PC-3 (cell line): ENCODE measurements at regions not wholly inside any gene's neighbourhood (a gene's known extent, or its start where the extent isn't known, plus 50 kb on each side); places are given as distances from the start of the nearest gene placed in this dataset.

Source experiments
- ATAC-seq: fragments of 200-7000 bp; cut with Tn5 transposase; 2 replicates; pipeline ENCODE4 v1.9.1; 2020; ENCODE audit warnings: mild to moderate bottlenecking, moderate library complexity
- BruUV-seq: library from RNA; stranded (reverse); fragments of 400-500 nt; replicated peaks from 2 replicates; lab custom pipeline; 2021; lab: Mats Ljungman, UMichigan
- CTCF ChIA-PET: fragments of 300-600 bp; sonication (Branson Sonifier 250); formaldehyde crosslinking; loops from one replicate; lab custom pipeline; 2022; ENCODE audit warnings: antibody characterized with exemption; lab: Charles Lee
- POLR2A ChIA-PET: fragments of 300-600 bp; sonication (Branson Sonifier 250); formaldehyde crosslinking; loops from one replicate; lab custom pipeline; 2022; ENCODE audit warnings: antibody characterized with exemption; ENCODE audit not compliant: unreplicated experiment; lab: Charles Lee
- DNase-seq: peaks from one replicate; pipeline ENCODE4 v3.0.0-alpha.2; 2015
- H2AFZ ChIP-seq: fragments of 300-600 bp; sonication (generic); 2 replicates; pipeline ENCODE4 v1.6.0; 2016; ENCODE audit warnings: antibody characterized with exemption, low read length
- H3F3A ChIP-seq: fragments of 300-600 bp; sonication (generic); one replicate; pipeline ENCODE4 v1.6.0; 2017; ENCODE audit warnings: antibody characterized with exemption, low read length, control low read depth, mild to moderate bottlenecking; ENCODE audit not compliant: unreplicated experiment
- H3K27ac ChIP-seq: fragments of 300-600 bp; sonication (generic); 2 replicates; pipeline ENCODE4 v1.5.1; 2016; ENCODE audit warnings: mild to moderate bottlenecking, low read length
- H3K27me3 ChIP-seq: fragments of 300-600 bp; sonication (generic); 2 replicates; pipeline ENCODE4 v1.6.1; 2016; ENCODE audit warnings: low read length, mixed read lengths
- H3K36me3 ChIP-seq: fragments of 300-600 bp; sonication (generic); 2 replicates; pipeline ENCODE4 v1.6.1; 2016; ENCODE audit warnings: low read depth, mixed run types, low read length, mixed read lengths
- H3K4me1 ChIP-seq: fragments of 300-600 bp; sonication (generic); 2 replicates; pipeline ENCODE4 v1.5.1; 2016; ENCODE audit warnings: low read length; ENCODE audit not compliant: insufficient read depth
- H3K4me2 ChIP-seq: fragments of 300-600 bp; sonication (generic); 2 replicates; pipeline ENCODE4 v1.6.0; 2016; ENCODE audit warnings: low read length
- H3K4me3 ChIP-seq: fragments of 300-600 bp; sonication (generic); 2 replicates; pipeline ENCODE4 v1.5.1; 2016; ENCODE audit warnings: mild to moderate bottlenecking, low read length, mixed read lengths
- H3K79me2 ChIP-seq: fragments of 300-600 bp; sonication (generic); 2 replicates; pipeline ENCODE4 v1.6.1; 2017; ENCODE audit warnings: low read length, mixed read lengths
- H3K9ac ChIP-seq: fragments of 300-600 bp; sonication (generic); 2 replicates; pipeline ENCODE4 v1.6.0; 2016; ENCODE audit warnings: mild to moderate bottlenecking, low read length
- H3K9me2 ChIP-seq: fragments of 300-600 bp; sonication (generic); replicated peaks from 2 replicates; pipeline ENCODE4 v1.6.1; 2016; ENCODE audit warnings: mixed run types, low read length, mixed read lengths
- H3K9me3 ChIP-seq: fragments of 300-600 bp; sonication (generic); 2 replicates; pipeline ENCODE4 v1.6.1; 2016; ENCODE audit warnings: low read length, mixed read lengths
- H4K20me1 ChIP-seq: fragments of 300-600 bp; sonication (generic); 2 replicates; pipeline ENCODE4 v1.6.1; 2016; ENCODE audit warnings: low read length, mixed read lengths
- EZH2 ChIP-seq: fragments of 300-600 bp; sonication (generic); IDR thresholded peaks from one replicate; pipeline ENCODE4 v1.6.1; 2017; ENCODE audit warnings: antibody characterized with exemption, mild to moderate bottlenecking, low read length; ENCODE audit not compliant: unreplicated experiment
- EZH2phosphoT487 ChIP-seq: fragments of 300-600 bp; sonication (generic); IDR thresholded peaks from 2 replicates; pipeline ENCODE4 v1.6.1; 2018; ENCODE audit warnings: mild to moderate bottlenecking, antibody characterized with exemption, low read length, borderline replicate concordance
- intact Hi-C: fragments of 100-400 bp; cut with micrococcal nuclease; formaldehyde crosslinking; loops from 2 replicates; pipeline ENCODE4 v1.9.0; 2023
- TF ChIP-seq, protein P1 (sequence below): fragments of 300-600 bp; sonication (generic); conservative IDR thresholded peaks from 2 replicates; pipeline ENCODE4 v1.5.1; 2017; ENCODE audit warnings: antibody characterized with exemption, low read depth, mild to moderate bottlenecking, low read length

DNA sequence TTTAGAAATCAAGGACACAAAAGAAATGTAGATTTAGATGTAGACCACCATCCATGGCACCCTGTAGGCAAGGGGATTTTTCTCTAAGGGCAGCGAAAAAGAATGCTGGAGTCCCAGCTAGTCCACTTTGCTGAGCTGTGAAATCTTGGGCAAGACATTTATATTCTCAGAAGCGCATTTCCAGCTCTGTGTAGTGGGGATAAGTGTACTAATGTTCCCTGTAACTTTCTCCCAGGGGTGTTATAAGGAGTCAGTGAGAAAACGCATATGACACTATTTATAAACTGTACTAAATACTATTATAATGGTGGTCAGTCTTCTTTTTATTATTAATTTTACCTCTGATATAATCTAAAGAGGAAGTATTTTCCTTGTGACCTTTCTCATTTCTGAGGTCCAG is 133.4 kb upstream of the FRMD6 start:
- ChIA-PET POLR2A (no interaction called here), CTCF (no interaction called here)
- Histone ChIP-seq H3F3A (no peaks in the 10 kb centered on the region), H3K27me3 (no peaks in the 10 kb centered on the region), H2AFZ (no peak overlapping the region), H3K9me3 (no peaks in the 10 kb centered on the region), H3K36me3 (no peaks in the 10 kb centered on the region), H4K20me1 (no peaks in the 10 kb centered on the region), H3K9ac (no peak overlapping the region), H3K27ac (no peak overlapping the region), H3K4me3 (no peak overlapping the region), H3K4me2 (no peak overlapping the region), H3K4me1 (peaks cover 30% of the 10 kb centered on the region), H3K79me2 (no peaks in the 10 kb centered on the region), H3K9me2 (no peaks in the 10 kb centered on the region)
- BruUV-seq: no TSS peak
- DNase-seq (no peak), ATAC-seq (no peak)
- TF ChIP-seq EZH2phosphoT487: no peak
- TF ChIP-seq, protein P1, sequence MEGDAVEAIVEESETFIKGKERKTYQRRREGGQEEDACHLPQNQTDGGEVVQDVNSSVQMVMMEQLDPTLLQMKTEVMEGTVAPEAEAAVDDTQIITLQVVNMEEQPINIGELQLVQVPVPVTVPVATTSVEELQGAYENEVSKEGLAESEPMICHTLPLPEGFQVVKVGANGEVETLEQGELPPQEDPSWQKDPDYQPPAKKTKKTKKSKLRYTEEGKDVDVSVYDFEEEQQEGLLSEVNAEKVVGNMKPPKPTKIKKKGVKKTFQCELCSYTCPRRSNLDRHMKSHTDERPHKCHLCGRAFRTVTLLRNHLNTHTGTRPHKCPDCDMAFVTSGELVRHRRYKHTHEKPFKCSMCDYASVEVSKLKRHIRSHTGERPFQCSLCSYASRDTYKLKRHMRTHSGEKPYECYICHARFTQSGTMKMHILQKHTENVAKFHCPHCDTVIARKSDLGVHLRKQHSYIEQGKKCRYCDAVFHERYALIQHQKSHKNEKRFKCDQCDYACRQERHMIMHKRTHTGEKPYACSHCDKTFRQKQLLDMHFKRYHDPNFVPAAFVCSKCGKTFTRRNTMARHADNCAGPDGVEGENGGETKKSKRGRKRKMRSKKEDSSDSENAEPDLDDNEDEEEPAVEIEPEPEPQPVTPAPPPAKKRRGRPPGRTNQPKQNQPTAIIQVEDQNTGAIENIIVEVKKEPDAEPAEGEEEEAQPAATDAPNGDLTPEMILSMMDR: no peak
- TF ChIP-seq EZH2: no peak
- intact Hi-C loops: no loop called here

DNA sequence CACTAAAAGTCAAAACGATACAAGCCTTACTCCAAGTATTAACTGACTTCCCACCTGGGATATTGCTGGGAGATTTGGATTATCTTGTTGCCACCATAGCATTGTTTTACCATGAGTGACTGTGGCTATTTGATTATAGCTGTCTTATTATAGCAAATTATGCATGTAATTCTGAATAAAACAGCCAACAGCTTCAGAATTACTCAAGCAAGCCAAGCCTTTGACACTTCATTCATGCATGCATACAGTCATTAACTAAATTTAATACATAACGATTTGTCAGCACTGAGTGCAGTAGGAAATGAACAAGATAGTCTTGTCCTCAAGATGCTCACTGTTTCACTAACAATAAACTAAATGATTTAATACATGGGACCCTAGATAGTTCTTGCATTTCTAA is 133.0 kb upstream of the FRMD6 start:
- Histone ChIP-seq H3K79me2 (no peaks in the 10 kb centered on the region), H2AFZ (no peak overlapping the region), H3K9ac (no peak overlapping the region), H4K20me1 (no peaks in the 10 kb centered on the region), H3K27ac (no peak overlapping the region), H3K36me3 (no peaks in the 10 kb centered on the region), H3K4me3 (no peak overlapping the region), H3K27me3 (no peaks in the 10 kb centered on the region), H3F3A (no peaks in the 10 kb centered on the region), H3K9me2 (no peaks in the 10 kb centered on the region), H3K4me2 (no peak overlapping the region), H3K4me1 (peaks cover 30% of the 10 kb centered on the region), H3K9me3 (no peaks in the 10 kb centered on the region)
- CTCF ChIA-PET: no interaction called here
- intact Hi-C loops: no loop called here
- BruUV-seq: no TSS peak
- POLR2A ChIA-PET: no interaction called here
- no peak for TF ChIP-seq EZH2
- TF ChIP-seq, protein P1: no peak
- TF ChIP-seq EZH2phosphoT487: no peak
- no peak for DNase-seq
- no peak for ATAC-seq

DNA sequence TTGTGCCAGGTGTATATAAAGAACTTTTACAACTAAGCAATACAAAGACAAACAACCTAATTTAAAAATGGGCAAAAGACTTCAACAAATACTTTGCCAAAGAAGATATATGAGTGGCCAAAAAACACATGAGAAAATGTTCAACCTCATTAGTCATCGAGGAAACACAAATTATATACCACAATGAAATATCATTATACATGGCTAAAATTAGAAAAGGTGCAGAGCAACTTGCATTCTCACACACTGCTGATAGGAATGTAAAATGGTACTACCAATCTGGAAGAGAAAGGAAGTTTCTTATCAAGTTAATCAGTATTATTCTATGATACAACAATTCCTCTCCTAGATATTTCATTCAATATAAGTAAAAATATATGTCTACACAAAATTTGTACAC is 131.6 kb upstream of the FRMD6 start:
- Histone ChIP-seq H3K4me2 (no peak overlapping the region), H3K27ac (no peak overlapping the region), H3K36me3 (no peaks in the 10 kb centered on the region), H3K9ac (no peak overlapping the region), H3K4me1 (peaks cover 30% of the 10 kb centered on the region), H3K79me2 (no peaks in the 10 kb centered on the region), H3K4me3 (no peak overlapping the region), H2AFZ (no peak overlapping the region), H3K9me2 (no peaks in the 10 kb centered on the region), H3K27me3 (no peaks in the 10 kb centered on the region), H4K20me1 (no peaks in the 10 kb centered on the region), H3K9me3 (no peaks in the 10 kb centered on the region), H3F3A (no peaks in the 10 kb centered on the region)
- ChIA-PET CTCF (no interaction called here), POLR2A (no interaction called here)
- no TSS peak for BruUV-seq
- ATAC-seq (peak; percentile 53), DNase-seq (peak; percentile 38)
- TF ChIP-seq, protein P1: no peak
- TF ChIP-seq EZH2phosphoT487 (no peak), EZH2 (no peak)
- intact Hi-C loops: no loop called here
